Large intestine (tissue), 3 donors: ENCODE measurements at regions not wholly inside any gene's neighbourhood (a gene's known extent, or its start where the extent isn't known, plus 50 kb on each side); places are given as distances from the start of the nearest gene placed in this dataset.

Source experiments
- DNase-seq, 2 donors: peaks; one replicate each; pipeline versions ENCODE4 v3.0.0 to v3.0.0-alpha.2; 2013
- H3K27ac ChIP-seq: one replicate; pipeline ENCODE4 v1.5.1; 2013; ENCODE audit warnings: low read length
- H3K27me3 ChIP-seq: 2 replicates; pipeline ENCODE4 v1.6.1; 2013; ENCODE audit warnings: low read length; ENCODE audit not compliant: control insufficient read depth, insufficient read depth
- H3K36me3 ChIP-seq: 2 replicates; pipeline ENCODE4 v1.6.1; 2013; ENCODE audit warnings: low read length; ENCODE audit not compliant: control insufficient read depth, insufficient read depth
- H3K4me1 ChIP-seq: one replicate; pipeline ENCODE4 v1.6.1; 2013; ENCODE audit warnings: low read length; ENCODE audit not compliant: control insufficient read depth, insufficient read depth
- H3K4me3 ChIP-seq: one replicate; pipeline ENCODE4 v1.5.1; 2013; ENCODE audit warnings: low read length
- H3K9me3 ChIP-seq: one replicate; pipeline ENCODE4 v1.6.1; 2013; ENCODE audit warnings: mild to moderate bottlenecking, low read depth, low read length, moderate library complexity; ENCODE audit not compliant: control insufficient read depth
- WGBS: methylation state at CpG from one replicate; pipeline ENCODE4 v1.1.5; 2013; ENCODE audit warnings: low lambda C conversion rate; ENCODE audit not compliant: insufficient coverage; 5-methylcytosine and 5-hydroxymethylcytosine counted together

DNA sequence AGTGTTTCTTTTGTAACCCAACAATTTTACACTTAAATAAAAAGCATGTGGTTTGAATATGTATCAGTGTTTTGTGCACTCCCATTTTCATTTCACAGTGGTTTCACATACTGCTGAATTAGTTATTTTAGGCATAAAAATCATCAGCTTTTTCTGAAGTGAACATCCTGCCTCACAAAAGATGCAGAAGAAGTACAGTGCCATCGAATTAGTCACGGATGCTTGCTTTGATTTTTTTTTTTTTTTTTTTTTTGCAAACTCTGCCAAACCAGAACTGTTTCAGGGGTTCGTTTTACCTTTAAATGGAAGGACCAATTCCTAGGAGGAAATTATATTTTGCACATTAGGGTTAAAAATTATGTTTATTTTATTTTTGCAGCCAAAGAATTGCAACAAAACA, 158.6 kb downstream of the RPS12 start:
- no peak overlapping the region for H3K4me3 ChIP-seq
- H3K27me3 ChIP-seq = no peaks in the 10 kb centered on the region
- H3K9me3 ChIP-seq = no peaks in the 10 kb centered on the region
- no peak overlapping the region for H3K27ac ChIP-seq
- WGBS = 85% methylated on average over 2 of the region's 3 CpGs
- no peaks in the 10 kb centered on the region for H3K4me1 ChIP-seq
- no peak for DNase-seq
- no peaks in the 10 kb centered on the region for H3K36me3 ChIP-seq

DNA sequence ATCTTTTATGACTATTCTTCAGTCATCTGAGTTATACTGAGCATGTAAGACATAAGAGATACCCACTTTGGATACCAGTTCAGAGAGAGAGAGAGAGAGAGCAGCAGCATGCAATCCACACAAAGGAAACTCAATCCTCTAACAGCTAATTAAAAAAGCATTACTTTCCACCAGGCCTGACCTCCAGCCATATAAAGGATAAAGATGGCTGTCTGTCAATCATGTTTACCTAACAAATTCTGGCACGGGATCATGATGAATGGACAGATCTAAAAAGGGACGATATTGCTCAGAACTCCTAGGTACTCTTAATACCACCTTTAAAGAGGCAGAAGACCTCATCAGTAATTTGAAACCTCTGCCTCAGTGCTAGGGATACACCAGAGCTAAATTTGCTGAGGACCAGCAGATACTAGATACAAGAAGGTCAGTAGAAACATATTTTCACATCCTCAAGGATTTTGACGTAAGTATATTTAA, 159.2 kb downstream of the RPS12 start:
- Histone ChIP-seq H3K27ac (no peak overlapping the region), H3K27me3 (no peaks in the 10 kb centered on the region), H3K36me3 (no peaks in the 10 kb centered on the region), H3K4me3 (no peak overlapping the region), H3K4me1 (no peaks in the 10 kb centered on the region), H3K9me3 (no peaks in the 10 kb centered on the region)
- no CpG with 5 or more reads among the region's 3 CpGs for WGBS
- DNase-seq = no peak

DNA sequence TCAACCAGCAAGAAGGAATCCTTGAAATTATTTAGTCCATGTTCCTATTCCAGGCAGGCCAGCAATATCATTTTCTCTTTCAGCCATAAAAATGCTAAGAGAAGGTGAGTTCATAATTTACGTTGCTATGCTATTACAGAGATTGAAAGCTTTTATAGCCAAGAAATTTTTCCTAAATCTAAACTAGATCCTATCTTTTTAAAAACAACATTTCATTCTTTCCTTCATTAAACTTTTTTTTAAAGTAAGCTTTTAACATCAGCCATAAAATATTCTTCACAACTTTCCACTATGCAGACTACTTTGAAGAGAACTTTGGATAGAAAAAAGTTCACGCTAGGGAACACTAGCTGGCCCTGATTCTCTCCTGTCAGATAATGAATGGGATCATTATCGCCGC, 159.8 kb downstream of the RPS12 start:
- no peaks in the 10 kb centered on the region for H3K9me3 ChIP-seq
- no peak overlapping the region for H3K27ac ChIP-seq
- H3K4me3 ChIP-seq = no peak overlapping the region
- WGBS = 88% methylated on average over 3 of the region's 4 CpGs
- no peak for DNase-seq
- H3K36me3 ChIP-seq = no peaks in the 10 kb centered on the region
- no peaks in the 10 kb centered on the region for H3K27me3 ChIP-seq
- no peaks in the 10 kb centered on the region for H3K4me1 ChIP-seq

DNA sequence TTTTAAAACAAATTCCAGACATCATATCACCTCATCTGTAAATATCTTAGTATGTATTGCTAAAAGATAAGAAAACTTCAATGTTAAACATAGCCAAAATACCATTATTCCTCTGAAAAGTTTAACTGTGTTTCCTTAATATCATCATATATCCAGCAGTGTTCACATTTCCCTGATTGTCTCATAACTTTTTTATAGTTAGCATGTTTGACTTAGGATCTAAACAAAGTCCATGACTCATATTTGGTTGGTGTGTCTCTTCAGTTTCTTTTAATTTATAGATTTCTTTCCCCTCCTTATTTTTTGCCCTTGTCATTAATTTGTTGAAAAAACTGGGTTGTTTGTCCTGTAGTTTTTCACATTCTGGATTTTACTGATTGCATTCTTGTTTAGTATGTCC, 163.0 kb downstream of the RPS12 start:
- no peaks in the 10 kb centered on the region for H3K9me3 ChIP-seq
- no peak overlapping the region for H3K27ac ChIP-seq
- no peaks in the 10 kb centered on the region for H3K27me3 ChIP-seq
- DNase-seq = no peak
- no peaks in the 10 kb centered on the region for H3K36me3 ChIP-seq
- H3K4me1 ChIP-seq = no peaks in the 10 kb centered on the region
- no peak overlapping the region for H3K4me3 ChIP-seq

DNA sequence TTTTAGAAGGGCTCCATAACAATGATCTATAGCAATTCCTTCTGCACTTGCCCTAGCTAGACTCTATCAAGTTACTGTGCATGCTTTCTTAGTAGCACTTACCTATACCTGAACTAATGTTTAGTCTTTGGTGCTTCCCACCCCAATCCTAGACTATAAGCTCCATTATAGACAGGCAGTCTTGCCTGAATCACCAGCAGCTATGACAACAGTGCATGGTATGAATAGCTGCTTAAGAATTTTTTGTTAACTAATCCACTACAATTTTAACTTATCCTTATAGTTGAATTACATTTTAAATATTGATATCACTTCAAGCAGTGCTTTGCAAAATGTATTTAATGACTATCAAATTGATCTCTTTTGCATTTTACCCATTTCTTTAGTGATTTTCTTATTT, 164.3 kb downstream of the RPS12 start:
- Histone ChIP-seq H3K27me3 (no peaks in the 10 kb centered on the region), H3K9me3 (no peaks in the 10 kb centered on the region), H3K4me3 (no peak overlapping the region), H3K4me1 (no peaks in the 10 kb centered on the region), H3K36me3 (no peaks in the 10 kb centered on the region), H3K27ac (no peak overlapping the region)
- no peak for DNase-seq

DNA sequence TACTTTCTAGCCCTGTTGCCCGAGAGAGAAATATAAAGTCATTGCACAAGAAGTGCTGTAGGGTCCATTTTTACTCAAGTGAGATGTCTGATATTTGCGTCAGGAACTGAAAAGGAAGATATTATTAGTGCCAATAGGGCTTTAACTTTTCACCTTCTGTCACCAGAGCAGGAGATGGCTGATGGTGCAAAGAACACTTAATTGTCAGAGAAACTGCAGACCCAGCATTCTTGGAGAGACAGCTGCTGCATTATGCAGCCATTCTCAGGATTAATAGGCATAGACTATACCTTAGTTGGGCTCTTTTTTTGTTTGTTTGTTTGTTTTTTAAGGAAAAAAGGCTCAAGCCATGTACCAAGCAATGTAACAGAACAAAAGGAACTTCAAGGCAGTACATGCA, 179.4 kb downstream of the RPS12 start:
- H3K36me3 ChIP-seq = no peaks in the 10 kb centered on the region
- 83% methylated on average over 1 of the region's 2 CpGs for WGBS

DNA sequence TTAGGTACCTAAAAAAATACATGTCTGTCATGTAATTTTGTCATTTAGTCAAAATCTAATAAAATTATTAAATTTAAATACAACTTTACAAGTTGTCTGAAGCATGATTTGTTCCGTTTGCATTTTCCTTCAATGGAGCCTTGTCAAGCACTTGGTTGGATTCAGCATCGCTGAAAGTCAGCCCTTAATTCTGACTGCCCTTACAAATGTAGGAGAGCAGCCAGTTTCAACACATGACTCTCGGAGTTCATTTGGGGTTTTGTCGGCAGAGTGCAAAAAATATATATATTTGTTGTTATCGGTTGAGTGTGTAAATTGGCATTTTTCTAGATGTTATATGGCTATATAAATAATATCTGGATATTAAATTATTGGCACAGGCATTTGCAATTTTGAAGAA, 180.6 kb downstream of the RPS12 start:
- Histone ChIP-seq H3K27ac (no peak overlapping the region), H3K4me1 (no peaks in the 10 kb centered on the region), H3K27me3 (no peaks in the 10 kb centered on the region), H3K36me3 (no peaks in the 10 kb centered on the region), H3K9me3 (no peaks in the 10 kb centered on the region), H3K4me3 (no peak overlapping the region)
- DNase-seq = no peak
- WGBS = 100% methylated on average over 1 of the region's 5 CpGs

More for the DNA sequence above, 179.4 kb downstream of the RPS12 start:
- Histone ChIP-seq H3K9me3 (no peaks in the 10 kb centered on the region), H3K4me3 (no peak overlapping the region), H3K27me3 (no peaks in the 10 kb centered on the region), H3K4me1 (no peaks in the 10 kb centered on the region), H3K27ac (no peak overlapping the region)
- DNase-seq = no peak

DNA sequence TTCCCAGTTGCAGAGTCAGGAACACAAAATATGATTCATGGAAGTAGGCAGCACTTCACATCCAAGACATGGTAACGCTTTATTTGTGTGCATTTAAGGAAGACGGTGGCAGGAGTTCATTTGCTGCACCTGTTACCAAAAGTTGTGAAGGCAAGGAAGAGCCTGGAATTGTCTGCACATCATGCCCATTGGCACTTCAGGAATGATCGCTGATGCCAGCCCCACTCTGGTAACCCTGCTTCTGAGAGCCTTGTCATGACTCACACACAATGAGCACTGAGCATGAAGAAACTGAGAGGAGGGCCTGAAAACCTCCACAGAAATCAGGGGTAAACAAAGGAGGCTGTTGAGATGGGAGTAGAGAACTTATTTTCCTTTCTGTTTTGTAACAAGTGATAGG, 181.1 kb downstream of the RPS12 start:
- no peak for DNase-seq
- H3K36me3 ChIP-seq = no peaks in the 10 kb centered on the region
- H3K4me1 ChIP-seq = no peaks in the 10 kb centered on the region
- H3K9me3 ChIP-seq = no peaks in the 10 kb centered on the region
- no peaks in the 10 kb centered on the region for H3K27me3 ChIP-seq
- H3K27ac ChIP-seq = no peak overlapping the region
- H3K4me3 ChIP-seq = no peak overlapping the region
- no CpG with 5 or more reads among the region's 3 CpGs for WGBS

DNA sequence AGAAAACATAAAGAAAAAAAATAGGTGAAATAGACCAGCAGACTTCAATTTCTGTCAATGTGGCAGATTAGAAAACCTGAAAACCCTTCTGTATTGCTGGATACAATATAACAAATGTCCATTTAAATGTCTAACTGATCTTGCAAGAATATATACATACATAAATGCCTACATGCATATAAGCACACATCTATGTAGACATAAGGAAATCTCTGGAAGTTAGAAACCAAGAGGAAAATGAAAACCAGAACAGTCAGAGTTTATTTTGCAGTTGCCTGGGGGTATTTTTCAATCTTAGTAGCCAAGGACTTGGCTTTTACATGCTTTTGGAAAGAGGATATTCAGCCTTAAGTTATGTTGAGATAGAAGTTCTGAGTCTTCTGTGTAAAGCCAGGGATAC, 184.0 kb downstream of the RPS12 start:
- Histone ChIP-seq H3K36me3 (no peaks in the 10 kb centered on the region), H3K27ac (no peak overlapping the region), H3K27me3 (no peaks in the 10 kb centered on the region), H3K4me3 (no peak overlapping the region), H3K9me3 (no peaks in the 10 kb centered on the region), H3K4me1 (no peaks in the 10 kb centered on the region)
- no peak for DNase-seq

DNA sequence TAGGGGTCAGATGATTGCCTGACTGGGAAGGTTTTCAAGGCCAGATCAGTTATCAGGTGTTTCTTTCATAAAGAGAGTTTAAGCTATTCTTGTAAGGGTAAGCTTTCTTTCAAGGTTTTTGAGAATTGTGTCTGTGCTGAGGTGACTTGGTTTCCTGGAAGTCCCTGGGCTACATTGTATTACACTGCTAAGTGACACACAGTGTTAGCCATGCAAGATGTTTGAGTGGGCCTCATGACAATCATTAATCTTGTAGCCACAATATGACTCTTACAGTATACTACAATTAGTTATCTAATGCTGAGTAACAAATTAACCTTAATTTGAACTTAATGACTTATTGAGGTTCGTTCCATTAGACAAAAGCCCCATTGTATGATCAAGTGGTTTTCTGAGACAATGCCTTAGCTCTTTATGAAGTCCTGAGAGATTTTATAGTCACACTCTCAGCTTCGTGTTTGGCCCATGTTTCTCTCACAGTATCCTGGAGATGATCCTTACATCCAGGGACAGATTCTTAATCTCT, 186.7 kb downstream of the RPS12 start:
- Histone ChIP-seq H3K27me3 (no peaks in the 10 kb centered on the region), H3K4me1 (no peaks in the 10 kb centered on the region), H3K4me3 (no peak overlapping the region), H3K36me3 (no peaks in the 10 kb centered on the region), H3K9me3 (no peaks in the 10 kb centered on the region), H3K27ac (no peak overlapping the region)
- WGBS = 80% methylated on average over 1 of the region's 2 CpGs
- no peak for DNase-seq

DNA sequence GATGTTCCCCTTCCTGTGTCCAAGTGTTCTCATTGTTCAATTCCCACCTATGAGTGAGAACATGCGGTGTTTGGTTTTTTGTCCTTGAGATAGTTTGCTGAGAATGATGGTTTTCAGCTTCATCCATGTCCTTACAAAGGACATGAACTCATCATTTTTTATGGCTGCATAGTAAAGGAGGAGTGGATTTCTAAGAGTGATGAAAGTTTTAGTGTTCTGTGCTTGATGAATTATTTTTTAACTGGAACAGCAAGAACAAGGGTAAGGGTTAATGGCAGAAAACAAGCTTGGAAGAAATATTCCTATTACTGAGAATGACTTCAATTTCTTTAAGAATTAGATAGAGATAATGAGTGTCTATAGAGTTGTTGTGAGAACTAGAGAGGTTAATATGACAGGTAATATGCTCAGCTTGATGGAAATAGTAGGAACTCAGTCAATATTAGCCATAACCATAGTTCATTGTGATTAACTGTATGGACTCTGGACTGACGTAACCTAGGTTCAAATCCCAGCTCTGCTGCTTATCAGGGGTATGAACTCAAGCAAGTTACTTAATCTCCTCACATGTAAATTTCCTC, 190.0 kb downstream of the RPS12 start:
- no peak overlapping the region for H3K27ac ChIP-seq
- no peak overlapping the region for H3K4me3 ChIP-seq
- WGBS = 100% methylated on average over 1 of the region's 2 CpGs
- no peak for DNase-seq
- no peaks in the 10 kb centered on the region for H3K9me3 ChIP-seq
- no peaks in the 10 kb centered on the region for H3K27me3 ChIP-seq
- no peaks in the 10 kb centered on the region for H3K4me1 ChIP-seq
- no peaks in the 10 kb centered on the region for H3K36me3 ChIP-seq
